SKM-1 (cell line): ENCODE measurements at regions not wholly inside any gene's neighbourhood (a gene's known extent, or its start where the extent isn't known, plus 50 kb on each side); places are given as distances from the start of the nearest gene placed in this dataset.
"Not testable (repeated sequence)": the region's sequence is repeated elsewhere in the genome, so short reads cannot be mapped to it uniquely, and the experiment has no call there.

Experiments used
- DNase-seq: peaks from one replicate; lab custom pipeline; 2025; ENCODE audit not compliant: unreplicated experiment; lab: John Stamatoyannopoulos, UW

- DNase-seq, result no peak
Observed at GRCh38 chr9:102514541-102514940, 480.6 kb upstream of the CYLC2 start.

DNA sequence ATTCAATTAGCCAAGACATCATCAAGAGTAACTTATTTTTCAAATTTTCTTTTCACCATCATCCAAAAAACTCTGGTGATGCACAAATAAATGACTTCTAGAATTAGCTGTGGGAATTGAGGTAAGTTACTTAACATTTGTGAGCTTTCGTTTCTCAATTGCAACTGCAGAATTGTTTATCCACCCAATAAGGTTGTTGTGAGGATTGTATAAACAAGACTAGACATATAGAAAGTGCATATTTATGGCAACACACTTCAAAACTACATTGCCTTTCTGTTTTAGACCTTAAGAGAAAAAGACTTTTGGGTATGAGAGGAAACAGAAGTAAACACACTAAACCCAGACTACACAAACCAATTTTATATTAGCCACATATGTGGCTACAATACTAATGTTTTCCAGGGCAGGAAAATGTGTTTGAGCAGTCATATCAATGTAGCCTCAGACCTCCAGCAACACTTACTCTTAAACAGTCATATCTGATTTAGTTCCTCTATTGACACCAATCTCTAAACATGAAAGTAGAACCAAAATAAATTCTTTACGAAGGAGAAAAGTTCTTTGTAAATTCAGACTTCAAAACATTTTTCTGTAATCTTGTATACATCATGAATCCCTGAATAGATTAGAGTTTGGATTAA, 488.0 kb upstream of the CYLC2 start:
- DNase-seq, result no peak

DNA sequence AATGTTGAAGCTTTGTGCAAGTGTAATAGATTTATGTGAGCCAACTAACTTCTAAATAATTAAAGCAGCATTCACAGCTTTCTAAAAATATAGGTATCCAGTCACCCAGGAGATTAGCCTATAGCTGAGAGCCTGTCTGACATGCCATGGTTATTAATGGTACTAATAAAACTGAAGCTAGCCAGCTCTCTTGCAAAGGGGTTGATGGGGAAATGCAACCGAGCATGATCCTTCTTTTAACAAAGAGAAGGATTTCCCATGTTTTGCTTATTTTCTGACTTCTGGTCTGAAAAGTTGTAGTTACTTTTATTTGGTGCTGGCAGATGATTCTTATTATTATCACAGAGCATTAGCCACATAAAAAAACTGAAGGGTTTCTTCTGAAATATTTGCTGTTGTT, 488.7 kb upstream of the CYLC2 start:
- no peak for DNase-seq

DNA sequence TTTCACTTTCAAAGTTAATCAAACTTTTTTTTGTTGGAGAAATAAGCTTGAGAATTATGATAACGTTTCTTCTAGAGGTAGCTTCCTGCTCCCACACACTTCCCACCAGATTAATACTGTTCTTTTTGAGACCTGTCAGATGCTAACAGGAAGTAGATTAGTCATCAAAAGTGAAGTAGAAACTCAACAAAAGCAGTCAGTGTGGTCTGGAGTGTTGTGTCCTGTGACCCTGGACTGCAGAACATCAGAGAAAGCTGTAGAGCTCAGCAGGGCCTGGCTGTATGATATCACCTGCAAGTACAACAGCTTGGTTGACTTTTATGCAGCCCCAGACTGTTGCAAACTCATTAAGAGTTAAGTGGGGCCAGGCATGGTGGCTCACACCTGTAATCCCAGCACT, 495.7 kb upstream of the CYLC2 start:
- no peak for DNase-seq

- no peak for DNase-seq
Observed at GRCh38 chr9:102497709-102498108, 497.4 kb upstream of the CYLC2 start.

- not testable (repeated sequence) for DNase-seq
Observed at GRCh38 chr9:102486976-102487375, 508.2 kb upstream of the CYLC2 start.

DNA sequence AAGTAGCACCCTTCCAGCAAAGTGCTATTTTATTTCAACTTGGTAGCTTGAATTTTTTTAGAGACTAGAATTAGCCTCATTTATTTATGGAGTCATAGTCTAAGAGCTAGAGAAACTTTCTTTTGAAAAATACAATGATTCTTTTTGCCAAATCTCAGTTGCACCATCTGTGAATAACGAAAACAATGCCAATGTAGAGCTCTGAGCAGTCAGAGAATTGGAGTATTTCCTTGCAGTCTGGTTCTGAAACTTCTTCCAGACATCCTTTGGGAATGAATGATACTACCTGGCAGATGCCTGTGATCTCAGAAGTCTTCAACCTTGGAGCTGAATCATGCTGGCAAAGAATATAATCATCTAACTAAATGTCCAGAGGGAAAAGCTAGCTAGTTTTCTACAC, 511.5 kb upstream of the CYLC2 start:
- DNase-seq, result no peak

DNA sequence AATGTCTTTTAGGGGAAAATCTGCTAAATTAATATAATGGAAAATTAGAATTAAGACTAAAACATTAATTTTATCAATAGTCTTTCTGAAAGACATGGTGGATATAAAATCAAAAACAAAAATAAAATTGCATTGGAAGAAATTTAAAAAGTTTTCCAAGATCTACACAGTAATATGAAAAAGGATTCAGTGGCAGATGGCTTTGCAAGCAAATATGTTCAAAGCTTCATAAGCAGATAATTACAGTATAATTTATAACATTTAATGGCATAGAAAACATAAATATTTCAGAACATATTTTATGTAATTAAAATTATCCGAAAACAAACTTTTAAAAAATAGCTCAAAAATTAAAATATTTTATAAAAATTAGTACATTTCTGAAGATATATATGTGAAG, 512.4 kb upstream of the CYLC2 start:
- no peak for DNase-seq

GRCh38 chr9:102479191-102479590, 515.9 kb upstream of the CYLC2 start:
- DNase-seq, result no peak

DNA sequence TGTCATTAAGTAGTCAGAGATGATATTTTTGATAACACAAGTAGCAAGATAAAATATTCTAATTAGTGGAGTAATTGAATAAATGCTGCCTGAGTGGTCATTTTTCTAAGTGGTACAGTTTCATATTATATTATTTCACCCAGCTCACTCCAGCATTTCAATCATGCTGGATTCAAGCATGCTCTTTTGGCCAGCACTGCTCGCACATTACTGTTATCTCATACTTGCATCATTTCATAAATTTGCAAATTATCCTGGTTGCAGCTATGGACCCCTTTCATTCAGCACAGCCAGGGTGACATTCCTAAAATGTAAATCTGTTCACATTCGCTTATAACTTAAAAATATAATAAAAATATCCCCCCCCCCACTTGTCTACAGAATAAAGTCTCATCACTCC, 520.8 kb upstream of the CYLC2 start:
- DNase-seq, result no peak

DNA sequence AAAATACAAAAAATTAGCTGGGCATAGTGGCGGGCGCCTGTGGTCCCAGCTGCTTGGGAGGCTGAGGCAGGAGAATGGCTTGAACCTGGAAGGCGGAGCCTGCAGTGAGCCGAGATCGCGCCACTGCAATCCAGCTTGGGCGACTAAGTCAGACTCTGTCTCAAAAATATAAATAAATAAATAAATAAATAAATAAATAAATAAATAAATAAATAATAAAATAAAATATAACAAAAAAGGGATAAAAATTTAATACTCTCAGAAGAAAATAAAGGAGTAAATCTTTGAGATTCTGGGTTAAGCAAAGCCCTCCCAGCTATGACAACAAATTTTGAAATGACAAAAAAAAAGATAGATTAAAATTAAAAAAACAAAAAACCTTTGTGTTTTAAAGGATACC, 525.7 kb upstream of the CYLC2 start:
- not testable (repeated sequence) for DNase-seq

GRCh38 chr9:102461156-102461819, 533.8 kb upstream of the CYLC2 start:
- DNase-seq, result no peak

DNA sequence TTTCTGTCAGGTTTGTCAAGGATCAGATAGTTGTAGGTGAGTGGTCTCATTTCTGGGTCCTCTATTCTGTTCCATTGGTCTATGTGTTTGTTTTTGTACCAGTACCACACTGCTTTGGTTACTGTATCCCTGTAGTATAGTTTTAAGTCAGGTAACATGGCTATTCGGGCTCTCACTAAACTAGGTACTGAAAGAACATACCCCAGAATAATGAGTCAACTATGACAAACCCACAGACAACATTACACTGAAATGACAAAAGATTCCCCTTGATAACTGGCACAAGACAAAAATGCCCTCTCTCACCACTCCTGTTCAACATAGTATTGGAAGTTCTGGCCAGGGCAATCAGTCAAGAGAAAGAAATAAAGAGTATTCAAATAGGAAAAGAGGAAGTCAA, 535.3 kb upstream of the CYLC2 start:
- DNase-seq, result no peak

DNA sequence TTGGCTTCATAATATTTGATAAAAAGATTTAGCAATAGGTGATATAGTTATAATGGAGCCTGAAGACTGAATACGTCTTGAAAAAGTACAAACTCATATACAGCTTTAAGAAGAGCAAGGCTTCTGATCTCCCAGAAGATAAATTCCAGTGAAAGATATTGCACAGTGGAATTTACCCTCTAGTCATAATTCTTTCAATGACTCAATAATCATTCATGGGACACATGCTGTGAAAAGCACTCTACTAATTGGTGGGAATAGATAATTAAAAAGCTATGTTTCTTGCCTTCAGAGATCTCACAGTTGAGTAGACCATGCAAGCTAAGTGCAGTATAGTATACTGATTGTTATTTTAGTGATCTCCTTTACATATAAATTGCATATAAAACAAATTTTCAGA, 538.6 kb upstream of the CYLC2 start:
- no peak for DNase-seq

- DNase-seq, result no peak
Observed at GRCh38 chr9:102445906-102446305, 549.2 kb upstream of the CYLC2 start.

DNA sequence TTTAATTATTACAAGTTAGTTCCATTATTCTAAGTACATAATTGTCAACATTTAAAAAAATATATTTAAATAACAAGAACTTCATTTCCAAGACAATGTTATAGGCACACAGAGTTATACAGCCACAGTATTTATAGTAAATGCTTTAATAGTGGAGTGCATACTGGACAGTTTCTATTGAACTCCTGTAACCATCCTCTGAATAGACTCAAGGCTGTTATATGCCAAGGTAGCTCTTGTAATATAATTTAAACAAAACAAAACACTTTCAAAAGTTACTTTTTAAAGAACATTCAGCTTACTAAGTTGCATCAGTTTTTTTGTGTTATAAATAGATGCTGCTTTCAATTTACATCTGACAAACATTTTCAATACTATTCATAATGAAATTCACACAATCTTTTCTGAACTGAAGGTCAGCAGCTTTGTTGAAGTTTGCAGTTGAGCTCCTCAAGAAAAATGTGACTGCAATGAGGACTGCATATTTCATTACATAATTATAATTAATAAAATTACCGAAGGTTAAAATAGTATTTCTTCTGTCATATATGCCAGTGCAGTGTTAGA, 549.9 kb upstream of the CYLC2 start:
- DNase-seq, result no peak

- no peak for DNase-seq
Observed at GRCh38 chr9:102439583-102439982, 555.5 kb upstream of the CYLC2 start.

GRCh38 chr9:102436599-102436998, 558.5 kb upstream of the CYLC2 start:
- DNase-seq, result not testable (repeated sequence)

DNA sequence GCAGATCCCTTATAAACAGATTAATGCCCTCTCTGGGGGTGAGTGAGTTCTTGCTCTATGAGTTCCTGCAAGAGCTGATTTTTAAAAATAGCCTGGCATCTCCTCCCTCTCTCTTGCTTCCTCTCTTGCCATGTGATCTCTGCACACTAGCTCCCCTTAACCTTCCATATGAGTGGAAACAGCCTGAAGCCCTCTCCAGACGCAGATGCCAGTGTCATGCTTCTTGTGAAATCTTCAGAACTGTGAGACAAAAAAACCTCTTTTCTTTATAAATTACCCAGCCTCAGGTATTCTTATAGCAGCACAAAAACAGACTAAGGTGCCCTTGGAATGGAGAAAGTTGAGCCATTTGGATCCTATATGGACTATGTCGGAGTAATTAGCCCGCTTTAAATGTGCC, 559.7 kb upstream of the CYLC2 start:
- DNase-seq, result no peak

- no peak for DNase-seq
Observed at GRCh38 chr9:102434545-102434944, 560.6 kb upstream of the CYLC2 start.

GRCh38 chr9:102428305-102428704, 566.8 kb upstream of the CYLC2 start:
- DNase-seq, result no peak

GRCh38 chr9:102416251-102416650, 578.9 kb upstream of the CYLC2 start:
- not testable (repeated sequence) for DNase-seq
